IMR-90 (cell line): ENCODE measurements at regions not wholly inside any gene's neighbourhood (a gene's known extent, or its start where the extent isn't known, plus 50 kb on each side); places are given as distances from the start of the nearest gene placed in this dataset.

Source experiments
- ATAC-seq: fragments of 200-7000 bp; cut with Tn5 transposase; 2 replicates; pipeline ENCODE4 v1.9.1; 2020; ENCODE audit warnings: low read depth, mild to moderate bottlenecking, moderate library complexity
- BruUV-seq: library from RNA; stranded (reverse); fragments of 400-500 nt; replicated peaks from 2 replicates; lab custom pipeline; 2021; lab: Mats Ljungman, UMichigan
- CTCF ChIA-PET: fragments of 300-600 bp; formaldehyde crosslinking; extraction: SDS; loops from one replicate; lab custom pipeline; 2021; ENCODE audit warnings: antibody characterized with exemption; lab: Yijun Ruan, JAX
- POLR2A ChIA-PET: fragments of 300-600 bp; sonication (Branson Sonifier 250); formaldehyde crosslinking; loops from one replicate; lab custom pipeline; 2022; ENCODE audit warnings: antibody characterized with exemption; ENCODE audit not compliant: unreplicated experiment; lab: Charles Lee
- DNase-seq: peaks from one replicate; pipeline ENCODE4 v3.0.0; 2013
- H2AFZ ChIP-seq: replicated peaks from 2 replicates; pipeline ENCODE3; 2013; ENCODE audit warnings: low read length, mild to moderate bottlenecking; ENCODE audit not compliant: poor library complexity
- H2AK5ac ChIP-seq: 2 replicates; pipeline ENCODE4 v1.6.1; 2013; ENCODE audit warnings: low read depth, low read length, inconsistent platforms
- H2AK9ac ChIP-seq: replicated peaks from 2 replicates; pipeline ENCODE3; 2013; ENCODE audit warnings: mild to moderate bottlenecking, low read depth, low read length, moderate library complexity; ENCODE audit not compliant: poor library complexity
- H2BK120ac ChIP-seq: 2 replicates; pipeline ENCODE4 v1.6.1; 2013; ENCODE audit warnings: low read depth, low read length, inconsistent platforms
- H2BK15ac ChIP-seq: 3 replicates; pipeline ENCODE4 v1.6.1; 2013; ENCODE audit warnings: low read depth, low read length, inconsistent platforms
- H2BK20ac ChIP-seq: 2 replicates; pipeline ENCODE4 v1.6.1; 2013; ENCODE audit warnings: low read depth, mild to moderate bottlenecking, inconsistent platforms, low read length, moderate library complexity
- H2BK5ac ChIP-seq: 2 replicates; pipeline ENCODE4 v1.6.1; 2013; ENCODE audit warnings: mild to moderate bottlenecking, low read depth, low read length, inconsistent platforms; ENCODE audit not compliant: poor library complexity, severe bottlenecking
- H3K14ac ChIP-seq: replicated peaks from 2 replicates; pipeline ENCODE4 v1.6.1; 2013; ENCODE audit warnings: low read depth, low read length, inconsistent platforms
- H3K18ac ChIP-seq: 2 replicates; pipeline ENCODE4 v1.6.1; 2013; ENCODE audit warnings: low read depth, low read length, control low read depth
- H3K23ac ChIP-seq: 2 replicates; pipeline ENCODE4 v1.6.1; 2013; ENCODE audit warnings: low read depth, low read length, inconsistent platforms
- H3K27ac ChIP-seq: 2 replicates; pipeline ENCODE4 v1.5.1; 2013; ENCODE audit warnings: mild to moderate bottlenecking, control low read depth, low read length; ENCODE audit not compliant: insufficient read depth
- H3K27me3 ChIP-seq: 2 replicates; pipeline ENCODE4 v1.6.1; 2013; ENCODE audit warnings: low read length; ENCODE audit not compliant: control insufficient read depth, insufficient read depth
- H3K36me3 ChIP-seq: 2 replicates; pipeline ENCODE4 v1.6.1; 2013; ENCODE audit warnings: low read length, mixed read lengths; ENCODE audit not compliant: control insufficient read depth, insufficient read depth
- H3K4ac ChIP-seq: 2 replicates; pipeline ENCODE4 v1.6.1; 2013; ENCODE audit warnings: low read depth, low read length, inconsistent platforms
- H3K4me1 ChIP-seq: 2 replicates; pipeline ENCODE4 v1.6.1; 2013; ENCODE audit warnings: low read length, mixed read lengths; ENCODE audit not compliant: control insufficient read depth, insufficient read depth
- H3K4me2 ChIP-seq: 2 replicates; pipeline ENCODE4 v1.6.1; 2013; ENCODE audit warnings: low read depth, mild to moderate bottlenecking, control low read depth, low read length, moderate library complexity
- H3K4me3 ChIP-seq: 2 replicates; pipeline ENCODE4 v1.5.1; 2013; ENCODE audit warnings: low read depth, mild to moderate bottlenecking, control low read depth, low read length, moderate library complexity; ENCODE audit not compliant: insufficient read depth
- H3K56ac ChIP-seq: 2 replicates; pipeline ENCODE4 v1.6.1; 2013; ENCODE audit warnings: low read length, inconsistent platforms; ENCODE audit not compliant: insufficient read depth; ENCODE audit errors: extremely low read depth
- H3K79me1 ChIP-seq, 2 experiments: 2 replicates each; pipeline ENCODE4 v1.6.1; 2013; ENCODE audit warnings: low read length in 2 of 2, inconsistent platforms in 1 of 2, low read depth in 1 of 2
- H3K9ac ChIP-seq: 2 replicates; pipeline ENCODE4 v1.6.1; 2013; ENCODE audit warnings: low read depth, low read length, control low read depth
- H3K9me1 ChIP-seq: 2 replicates; pipeline ENCODE4 v1.6.1; 2013; ENCODE audit warnings: low read length, inconsistent platforms; ENCODE audit not compliant: insufficient read depth
- H3K9me3 ChIP-seq: 2 replicates; pipeline ENCODE4 v1.6.1; 2013; ENCODE audit warnings: low read length; ENCODE audit not compliant: control insufficient read depth, insufficient read depth
- H4K20me1 ChIP-seq: 2 replicates; pipeline ENCODE4 v1.6.1; 2013; ENCODE audit warnings: low read length, inconsistent platforms; ENCODE audit not compliant: insufficient read depth
- H4K5ac ChIP-seq: 2 replicates; pipeline ENCODE4 v1.6.1; 2013; ENCODE audit warnings: mild to moderate bottlenecking, low read depth, low read length, control low read depth
- H4K8ac ChIP-seq, 2 experiments: 2 replicates each; pipeline ENCODE4 v1.6.1; 2013; ENCODE audit warnings: low read depth in 2 of 2, low read length in 2 of 2, control low read depth in 1 of 2, inconsistent platforms in 1 of 2
- H4K91ac ChIP-seq: 2 replicates; pipeline ENCODE4 v1.6.1; 2013; ENCODE audit warnings: low read depth, low read length, inconsistent platforms; ENCODE audit not compliant: insufficient read depth
- BHLHE40 ChIP-seq: fragments of 150-350 bp; IDR thresholded peaks from 2 replicates; pipeline ENCODE4 v1.6.1; 2016; ENCODE audit warnings: mild to moderate bottlenecking, low read depth, low read length
- MAZ ChIP-seq: IDR thresholded peaks from 2 replicates; pipeline ENCODE4 v1.6.1; 2012; ENCODE audit warnings: low read depth, mild to moderate bottlenecking, low read length, improper control_type of control experiment, moderate library complexity, borderline replicate concordance
- POLR2A ChIP-seq: IDR thresholded peaks from 2 replicates; pipeline ENCODE4 v1.6.1; 2012; ENCODE audit warnings: mild to moderate bottlenecking, low read depth, low read length
- RAD21 ChIP-seq: IDR thresholded peaks from 2 replicates; pipeline ENCODE4 v1.6.1; 2012; ENCODE audit warnings: low read length, improper control_type of control experiment
- RFX5 ChIP-seq: IDR thresholded peaks from 2 replicates; pipeline ENCODE4 v1.8.0; 2012; ENCODE audit warnings: low read depth, mild to moderate bottlenecking, low read length, moderate library complexity
- SMC3 ChIP-seq: fragments of 150-350 bp; IDR thresholded peaks from 2 replicates; pipeline ENCODE4 v1.6.1; 2016; ENCODE audit warnings: low read depth, mild to moderate bottlenecking, antibody characterized with exemption, low read length, moderate library complexity
- WGBS, 2 experiments: methylation state at CpG; one replicate each; pipeline versions ENCODE4 v1.1.5 to v1.1.7; 2013; ENCODE audit warnings: missing lambda C conversion rate in 2 of 2; ENCODE audit not compliant: insufficient read length in 1 of 2; ENCODE audit errors: extremely low coverage in 2 of 2; 5-methylcytosine and 5-hydroxymethylcytosine counted together
- dilution Hi-C: fragments of 300-500 bp; cut with HindIII; formaldehyde crosslinking; loops from one replicate; pipeline ENCODE4 v1.14.3; 2018; ENCODE audit warnings: low sequenced_read_pairs; ENCODE audit not compliant: unreplicated experiment
- in situ Hi-C: fragments of 300-500 bp; cut with MboI; formaldehyde crosslinking; loops from 3 replicates; pipeline ENCODE4 v1.14.3; 2019; ENCODE audit warnings: low sequenced_read_pairs, inconsistent platforms, mixed read lengths
- intact Hi-C: fragments of 100-400 bp; cut with micrococcal nuclease; formaldehyde crosslinking; loops from 2 replicates; pipeline ENCODE4 v1.10.0; 2022

GRCh38 chr3:159765030-159765859 lies 223.4 kb upstream of the IL12A start (continued):
- TF ChIP-seq SMC3 (no peak), MAZ (peak; percentile 100)

GRCh38 chr3:159765860-159766294 lies 222.8 kb upstream of the IL12A start:
- H3K9ac ChIP-seq, result peak overlapping the region; percentile 60
- ATAC-seq (no peak), DNase-seq (no peak)
- H3K27me3 ChIP-seq, result no peaks in the 10 kb centered on the region
- peak overlapping the region; percentile 99 for H3K4ac ChIP-seq
- H3K4me2 ChIP-seq, result peak overlapping the region; percentile 55
- no peak for TF ChIP-seq MAZ
- no peak for TF ChIP-seq RAD21
- TF ChIP-seq POLR2A, result no peak
- TF ChIP-seq RFX5, result no peak
- TF ChIP-seq BHLHE40, result no peak
- H2AK5ac ChIP-seq, result peak overlapping the region; percentile 78
- WGBS, 2 experiments, result 55% methylated on average over 4 of the region's 5 CpGs; no CpG with 5 or more reads in 1 of the 2 experiments
- H2AFZ ChIP-seq, result peak overlapping the region; percentile 87
- H2BK120ac ChIP-seq, result peak overlapping the region; percentile 99
- peak overlapping the region; percentile 93 for H4K91ac ChIP-seq
- TSS peak; percentile 44 for BruUV-seq
- peak overlapping the region; percentile 33 to 92 for H4K8ac ChIP-seq
- H3K9me3 ChIP-seq, result no peaks in the 10 kb centered on the region
- H2AK9ac ChIP-seq, result peak overlapping the region; percentile 98
- H2BK20ac ChIP-seq, result peak overlapping the region; percentile 92
- H3K23ac ChIP-seq, result peak overlapping the region; percentile 100
- peak overlapping the region; percentile 99 for H3K56ac ChIP-seq
- H3K4me3 ChIP-seq, result peak overlapping the region; percentile 60
- dilution Hi-C loops, result no loop called here
- H3K79me1 ChIP-seq, result peaks cover 14 to 61% of the 10 kb centered on the region in 2 experiments; a peak in 3 of 4 replicates
- H3K36me3 ChIP-seq, result no peaks in the 10 kb centered on the region; the same call in 1 of the 2 replicates
- peaks cover 14% of the 10 kb centered on the region for H3K9me1 ChIP-seq
- peak overlapping the region; percentile 87 for H3K27ac ChIP-seq
- H4K20me1 ChIP-seq, result peaks cover 9% of the 10 kb centered on the region
- H2BK15ac ChIP-seq, result peak overlapping the region; percentile 96
- H3K18ac ChIP-seq, result peak overlapping the region; percentile 55
- intact Hi-C loops, result loop anchor here (1.0 to 10.0 kb wide), 8 partner anchors 19 to 649 kb away; no protein-coding TSS in a partner anchor
- peak overlapping the region; percentile 98 for H3K14ac ChIP-seq
- H4K5ac ChIP-seq, result peak overlapping the region; percentile 40
- CTCF ChIA-PET, result interaction anchor here (0.6 to 1.7 kb wide), 8 partner anchors 9 to 240 kb away, joined by 3 to 12 read pairs (median 5); no protein-coding TSS in a partner anchor
- H3K4me1 ChIP-seq, result peaks cover 16% of the 10 kb centered on the region
- H2BK5ac ChIP-seq, result peak overlapping the region; percentile 98
- in situ Hi-C loops, result no loop called here
- POLR2A ChIA-PET, result interaction anchor here (0.5 to 0.8 kb wide), 2 partner anchors 38 to 80 kb away, joined by 3 to 8 read pairs; no protein-coding TSS in a partner anchor
